Coronary artery (tissue), 2 donors: ENCODE measurements at regions not wholly inside any gene's neighbourhood (a gene's known extent, or its start where the extent isn't known, plus 50 kb on each side); places are given as distances from the start of the nearest gene placed in this dataset.

ENCODE experiments used
- DNase-seq: peaks from one replicate; pipeline ENCODE4 v3.0.0-alpha.2; 2017; ENCODE audit warnings: low spot score
- H3K27ac ChIP-seq, 2 donors: fragments of 200-600 bp; sonication (generic); one replicate each; pipeline ENCODE4 v1.5.1; 2016 to 2019
- H3K4me3 ChIP-seq: fragments of 200-600 bp; sonication (generic); 2 replicates; pipeline ENCODE4 v1.5.1; 2016; ENCODE audit warnings: mild to moderate bottlenecking, moderate library complexity
- TF ChIP-seq, protein P1 (sequence below): fragments of 200-600 bp; sonication (generic); IDR thresholded peaks from one replicate; pipeline ENCODE4 v1.5.1; 2019; ENCODE audit warnings: antibody characterized with exemption

DNA sequence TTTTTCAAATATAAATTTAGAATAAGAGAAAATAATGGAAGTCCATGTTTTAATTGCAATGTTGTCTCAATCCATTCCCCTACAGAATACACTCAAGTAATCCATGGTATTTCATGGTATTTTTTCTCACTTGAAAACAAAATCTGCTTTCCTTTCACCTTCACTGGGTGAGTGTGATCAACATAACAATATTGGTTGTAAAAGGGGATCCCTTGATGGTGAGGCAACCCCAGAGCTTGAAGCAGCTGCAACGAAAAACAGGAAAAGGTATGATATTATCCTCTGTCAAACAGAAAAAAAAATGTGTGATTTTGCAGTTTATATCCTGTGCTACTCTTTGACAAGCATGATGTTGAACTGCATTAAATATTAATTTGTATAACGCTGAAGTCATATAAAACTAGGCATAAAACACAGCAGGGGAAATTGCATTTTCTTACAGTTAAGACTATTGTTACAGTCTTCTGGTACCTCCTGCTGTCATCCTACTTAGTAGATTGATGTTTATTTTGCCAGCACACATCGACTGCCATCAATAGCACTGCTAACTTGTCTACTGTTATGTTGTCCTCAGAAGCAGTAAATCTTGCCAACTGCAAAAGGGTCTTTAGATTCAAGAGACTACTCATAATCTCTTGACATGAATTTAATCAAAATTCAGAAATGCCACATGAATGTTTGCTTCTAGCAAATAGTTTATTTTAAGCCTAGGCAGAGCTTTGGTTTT lies 373.1 kb upstream of the MIR17HG start:
- DNase-seq: no peak
- TF ChIP-seq, protein P1, sequence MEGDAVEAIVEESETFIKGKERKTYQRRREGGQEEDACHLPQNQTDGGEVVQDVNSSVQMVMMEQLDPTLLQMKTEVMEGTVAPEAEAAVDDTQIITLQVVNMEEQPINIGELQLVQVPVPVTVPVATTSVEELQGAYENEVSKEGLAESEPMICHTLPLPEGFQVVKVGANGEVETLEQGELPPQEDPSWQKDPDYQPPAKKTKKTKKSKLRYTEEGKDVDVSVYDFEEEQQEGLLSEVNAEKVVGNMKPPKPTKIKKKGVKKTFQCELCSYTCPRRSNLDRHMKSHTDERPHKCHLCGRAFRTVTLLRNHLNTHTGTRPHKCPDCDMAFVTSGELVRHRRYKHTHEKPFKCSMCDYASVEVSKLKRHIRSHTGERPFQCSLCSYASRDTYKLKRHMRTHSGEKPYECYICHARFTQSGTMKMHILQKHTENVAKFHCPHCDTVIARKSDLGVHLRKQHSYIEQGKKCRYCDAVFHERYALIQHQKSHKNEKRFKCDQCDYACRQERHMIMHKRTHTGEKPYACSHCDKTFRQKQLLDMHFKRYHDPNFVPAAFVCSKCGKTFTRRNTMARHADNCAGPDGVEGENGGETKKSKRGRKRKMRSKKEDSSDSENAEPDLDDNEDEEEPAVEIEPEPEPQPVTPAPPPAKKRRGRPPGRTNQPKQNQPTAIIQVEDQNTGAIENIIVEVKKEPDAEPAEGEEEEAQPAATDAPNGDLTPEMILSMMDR: no peak
- no peak overlapping the region for H3K4me3 ChIP-seq
- no peak overlapping the region for H3K27ac ChIP-seq

DNA sequence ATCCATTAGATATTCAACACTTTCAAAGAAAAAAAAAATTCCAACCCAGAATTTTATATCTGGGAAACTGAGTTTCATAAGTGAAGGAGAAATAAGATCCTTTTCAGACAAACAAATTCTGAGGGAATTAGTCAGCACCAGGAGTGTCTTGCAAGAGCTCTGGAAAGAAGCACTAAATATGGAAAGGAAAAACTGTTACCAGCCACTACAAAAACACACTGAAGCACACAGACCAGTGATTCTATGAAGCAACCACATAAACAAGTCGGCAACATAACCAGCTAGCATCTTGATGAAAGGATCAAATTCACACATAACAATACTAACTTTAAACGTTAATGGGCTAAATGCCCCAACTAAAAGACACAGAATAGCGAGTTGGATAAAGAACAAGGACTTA lies 368.4 kb upstream of the MIR17HG start:
- TF ChIP-seq, protein P1: no peak
- H3K4me3 ChIP-seq: no peak overlapping the region
- H3K27ac ChIP-seq: no peak overlapping the region
- DNase-seq: no peak

DNA sequence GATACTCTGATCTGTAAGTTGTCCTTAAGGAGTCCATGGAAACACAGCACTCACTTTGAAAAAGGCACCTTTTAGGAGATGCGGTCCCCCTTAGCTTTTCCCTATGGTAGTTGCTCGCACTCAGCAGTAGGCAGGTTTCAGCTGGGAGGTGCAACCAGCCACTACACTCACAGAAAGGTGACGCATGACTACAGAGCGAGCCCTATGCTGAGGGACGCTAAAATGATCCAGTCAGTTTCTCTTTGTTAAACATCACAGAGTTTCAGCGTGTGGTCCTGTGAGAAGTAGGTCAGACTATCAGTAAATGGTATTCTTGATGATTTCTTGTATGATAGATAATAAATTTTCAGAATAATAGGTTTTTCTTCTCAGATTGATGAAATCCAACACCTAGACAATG lies 362.7 kb upstream of the MIR17HG start:
- Histone ChIP-seq H3K27ac (no peak overlapping the region), H3K4me3 (no peak overlapping the region)
- TF ChIP-seq, protein P1: no peak
- DNase-seq: no peak

DNA sequence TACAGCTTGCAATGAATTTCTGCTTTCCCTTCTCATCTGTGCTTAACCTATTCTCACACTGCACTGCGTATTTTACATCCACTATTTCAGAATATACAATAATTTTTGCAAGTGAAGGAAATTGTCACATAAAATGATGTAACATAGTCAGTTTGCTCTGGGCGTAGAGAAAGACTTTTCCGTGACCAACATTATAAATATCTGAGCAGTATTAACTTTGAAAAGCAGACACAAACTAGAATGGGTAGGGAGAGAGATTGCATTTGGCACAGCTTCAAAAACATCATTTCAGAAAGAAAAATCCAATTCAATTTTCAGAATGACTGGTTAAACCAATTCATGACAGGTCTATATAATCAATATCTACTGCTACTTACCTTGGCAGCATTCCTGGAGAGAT lies 352.5 kb upstream of the MIR17HG start:
- H3K27ac ChIP-seq: no peak overlapping the region
- DNase-seq: no peak
- H3K4me3 ChIP-seq: no peak overlapping the region
- TF ChIP-seq, protein P1: no peak

DNA sequence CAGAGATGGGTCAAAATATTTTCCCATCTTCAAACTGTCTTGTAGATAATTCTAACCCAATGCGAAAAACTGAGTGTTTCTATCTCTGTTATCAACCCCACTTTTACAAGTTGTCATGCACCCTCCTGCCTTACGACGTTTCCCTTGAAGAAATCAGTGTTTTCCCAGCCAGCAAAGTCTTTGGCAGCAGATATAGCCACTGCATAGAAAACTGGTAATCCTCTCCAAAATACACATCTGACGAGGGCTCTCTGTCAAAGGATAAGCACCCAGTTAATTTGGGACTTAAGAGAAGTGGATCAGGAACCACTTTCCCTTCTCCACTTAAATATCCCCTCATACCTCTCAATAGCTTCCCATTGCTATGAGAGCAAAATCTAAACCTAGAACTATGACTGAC lies 351.9 kb upstream of the MIR17HG start:
- H3K27ac ChIP-seq: no peak overlapping the region
- no peak overlapping the region for H3K4me3 ChIP-seq
- DNase-seq: no peak
- TF ChIP-seq, protein P1: no peak

DNA sequence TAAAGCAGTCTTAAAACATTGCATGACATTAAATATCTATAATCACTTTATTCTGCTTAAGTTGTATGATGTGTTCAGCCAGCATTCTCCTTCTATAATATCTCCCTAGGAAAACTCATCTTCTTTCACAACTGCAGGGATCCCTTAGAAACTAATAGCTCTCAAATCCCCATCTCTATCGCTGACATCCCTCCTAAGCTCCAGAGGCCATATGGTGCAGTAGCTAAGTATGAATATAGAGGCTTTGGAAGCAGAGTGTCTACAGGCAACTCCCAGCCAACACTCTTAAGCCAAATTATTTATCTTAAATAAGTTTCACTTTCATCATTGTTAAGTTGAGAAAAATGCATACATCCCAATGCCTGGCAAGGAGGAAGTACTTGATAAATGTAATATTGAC lies 349.5 kb upstream of the MIR17HG start:
- no peak overlapping the region for H3K4me3 ChIP-seq

DNA sequence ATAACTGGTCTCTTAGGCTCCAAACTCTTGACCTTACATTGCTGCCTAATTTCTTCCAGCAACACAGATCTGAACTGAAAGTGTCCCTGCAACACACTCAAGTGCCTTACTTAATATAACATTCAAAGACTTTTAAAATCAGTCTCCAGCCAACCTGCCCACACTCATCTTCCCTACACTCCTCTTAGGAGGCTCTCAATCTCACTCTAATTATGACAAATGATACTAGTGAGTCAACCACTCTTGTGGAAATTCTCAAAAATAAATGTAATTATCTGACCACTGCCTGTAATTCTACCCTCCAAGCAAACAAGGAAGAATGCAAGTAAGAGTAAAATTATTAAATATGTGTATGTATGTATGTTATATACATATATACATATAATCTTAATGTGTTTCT lies 348.1 kb upstream of the MIR17HG start:
- TF ChIP-seq, protein P1: no peak
- no peak for DNase-seq
- Histone ChIP-seq H3K4me3 (no peak overlapping the region), H3K27ac (no peak overlapping the region)

More for the DNA sequence above, 349.5 kb upstream of the MIR17HG start:
- H3K27ac ChIP-seq: no peak overlapping the region
- no peak for DNase-seq
- TF ChIP-seq, protein P1: no peak
